Ovary (tissue), 3 donors: ENCODE measurements at regions not wholly inside any gene's neighbourhood (a gene's known extent, or its start where the extent isn't known, plus 50 kb on each side); places are given as distances from the start of the nearest gene placed in this dataset.

Source experiments
- CTCF ChIP-seq, 3 donors: fragments of 450-650 bp in 2 of 3; fragments of 200-600 bp in 1 of 3; IDR thresholded peaks; one replicate each; pipeline versions ENCODE4 v1.5.1 to v1.8.0; 2016 to 2022; ENCODE audit warnings: antibody characterized with exemption in 3 of 3, mild to moderate bottlenecking in 1 of 3
- EP300 ChIP-seq: sonication (generic); formaldehyde crosslinking; IDR thresholded peaks from one replicate; pipeline ENCODE4 v1.6.1; 2017; ENCODE audit warnings: antibody characterized with exemption
- POLR2A ChIP-seq: fragments of 450-650 bp; IDR thresholded peaks from one replicate; pipeline ENCODE4 v1.6.1; 2017; ENCODE audit warnings: antibody characterized with exemption, mild to moderate bottlenecking, moderate library complexity
- donor health status: DM: no; HTN: no; CAD: no.

GRCh38 chr9:82819260-82819659 is 243.7 kb downstream of the RASEF start:
- TF ChIP-seq CTCF (IDR thresholded peaks at IDR 0.05) (no peak), POLR2A (no peak), EP300 (no peak)
